Spleen (tissue), 7 donors: ENCODE measurements at regions not wholly inside any gene's neighbourhood (a gene's known extent, or its start where the extent isn't known, plus 50 kb on each side); places are given as distances from the start of the nearest gene placed in this dataset.

Experiments used
- POLR2A ChIP-seq, 3 donors: fragments of 450-650 bp; IDR thresholded peaks; one replicate each; pipeline ENCODE4 v1.5.1; 2017; ENCODE audit warnings: antibody characterized with exemption in 3 of 3, mild to moderate bottlenecking in 1 of 3
- TF ChIP-seq, protein P1 (sequence below), 11 experiments: fragments of 200-600 bp in 7 of 11; fragments of 450-650 bp in 4 of 11; sonication (generic) in 4 of 11; IDR thresholded peaks in 8 of 11; conservative IDR thresholded peaks in 3 of 11; 1 replicate in 7 of 11; 2 replicates in 4 of 11; pipeline versions ENCODE4 v1.4.0 to v1.8.0; 2016 to 2021; ENCODE audit warnings: antibody characterized with exemption in 11 of 11, inconsistent platforms in 4 of 11, mild to moderate bottlenecking in 1 of 11
- donor health status: DM: no; HTN: no; CAD: no; lungs with moderate emphysema.
- donor health status: DM: no; HTN: no; CAD: no.
- donor health status: DM: no; HTN: no; CAD: no.

DNA sequence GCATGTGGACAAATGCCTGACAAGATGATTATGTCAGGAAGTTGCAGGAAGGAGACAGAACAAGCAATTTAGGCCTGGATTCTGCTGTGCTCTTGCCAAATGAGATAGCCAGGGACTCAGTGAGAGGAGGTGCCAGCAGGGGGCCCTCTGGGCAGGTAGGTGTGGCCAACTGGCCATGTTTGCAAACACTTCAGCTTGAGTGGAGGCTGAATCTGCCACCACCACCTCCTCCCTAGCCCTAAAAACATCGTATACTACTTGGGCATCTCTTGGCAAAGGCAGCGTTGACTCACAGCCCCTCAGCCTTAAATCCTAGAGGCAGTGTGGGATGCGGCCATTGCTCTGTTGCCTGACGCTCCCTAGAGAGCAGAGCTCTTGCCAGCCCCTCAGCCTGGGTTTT lies 95.1 kb upstream of the PLET1 start:
- TF ChIP-seq POLR2A (IDR thresholded peaks at IDR 0.05) = no peak
- TF ChIP-seq, protein P1, sequence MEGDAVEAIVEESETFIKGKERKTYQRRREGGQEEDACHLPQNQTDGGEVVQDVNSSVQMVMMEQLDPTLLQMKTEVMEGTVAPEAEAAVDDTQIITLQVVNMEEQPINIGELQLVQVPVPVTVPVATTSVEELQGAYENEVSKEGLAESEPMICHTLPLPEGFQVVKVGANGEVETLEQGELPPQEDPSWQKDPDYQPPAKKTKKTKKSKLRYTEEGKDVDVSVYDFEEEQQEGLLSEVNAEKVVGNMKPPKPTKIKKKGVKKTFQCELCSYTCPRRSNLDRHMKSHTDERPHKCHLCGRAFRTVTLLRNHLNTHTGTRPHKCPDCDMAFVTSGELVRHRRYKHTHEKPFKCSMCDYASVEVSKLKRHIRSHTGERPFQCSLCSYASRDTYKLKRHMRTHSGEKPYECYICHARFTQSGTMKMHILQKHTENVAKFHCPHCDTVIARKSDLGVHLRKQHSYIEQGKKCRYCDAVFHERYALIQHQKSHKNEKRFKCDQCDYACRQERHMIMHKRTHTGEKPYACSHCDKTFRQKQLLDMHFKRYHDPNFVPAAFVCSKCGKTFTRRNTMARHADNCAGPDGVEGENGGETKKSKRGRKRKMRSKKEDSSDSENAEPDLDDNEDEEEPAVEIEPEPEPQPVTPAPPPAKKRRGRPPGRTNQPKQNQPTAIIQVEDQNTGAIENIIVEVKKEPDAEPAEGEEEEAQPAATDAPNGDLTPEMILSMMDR (IDR thresholded peaks at IDR 0.05 in 8 of 11, conservative IDR thresholded peaks at IDR 0.05 in 3 of 11) = no peak
